ENCODE measurements at regions not wholly inside any gene's neighbourhood (a gene's known extent, or its start where the extent isn't known, plus 50 kb on each side); places are given as distances from the start of the nearest gene placed in this dataset.

GRCh38 chr16:52773026-52773425 is 226.1 kb upstream of the TOX3 start:
- ATAC-seq (no peak), DNase-seq (no peak)
- Histone ChIP-seq H3K36me3 (no peaks in the 10 kb centered on the region), H3K27ac (no peak overlapping the region), H3K4me3 (no peak overlapping the region), H3K9me3 (no peaks in the 10 kb centered on the region), H3K27me3 (no peaks in the 10 kb centered on the region), H3K4me1 (no peaks in the 10 kb centered on the region)
- intact Hi-C loops (cut with DNase I) = no loop called here
- no peak for TF ChIP-seq CTCF (IDR thresholded peaks at IDR 0.05)

GRCh38 chr16:52770828-52771227 is 223.9 kb upstream of the TOX3 start:
- no peaks in the 10 kb centered on the region for H3K4me1 ChIP-seq
- no peak overlapping the region for H3K27ac ChIP-seq
- no peaks in the 10 kb centered on the region for H3K36me3 ChIP-seq
- no peaks in the 10 kb centered on the region for H3K27me3 ChIP-seq
- H3K9me3 ChIP-seq = no peaks in the 10 kb centered on the region
- H3K4me3 ChIP-seq = no peak overlapping the region
- no peak for TF ChIP-seq CTCF (IDR thresholded peaks at IDR 0.05)
- intact Hi-C loops (cut with DNase I) = no loop called here
- DNase-seq (no peak), ATAC-seq (peak; percentile 84)

GRCh38 chr16:52758473-52758855 is 211.5 kb upstream of the TOX3 start:
- ATAC-seq = no peak
- Histone ChIP-seq H3K9me3 (no peaks in the 10 kb centered on the region), H3K4me1 (no peaks in the 10 kb centered on the region), H3K27me3 (no peaks in the 10 kb centered on the region), H3K27ac (no peak overlapping the region), H3K4me3 (no peak overlapping the region), H3K36me3 (no peaks in the 10 kb centered on the region)
- intact Hi-C loops (cut with DNase I) = no loop called here
- TF ChIP-seq CTCF (IDR thresholded peaks at IDR 0.05) = no peak
- DNase-seq = no peak

GRCh38 chr16:52757746-52758472 is 211.0 kb upstream of the TOX3 start:
- Histone ChIP-seq H3K27ac (no peak overlapping the region), H3K4me3 (no peak overlapping the region), H3K9me3 (no peaks in the 10 kb centered on the region), H3K36me3 (no peaks in the 10 kb centered on the region), H3K4me1 (no peaks in the 10 kb centered on the region), H3K27me3 (no peaks in the 10 kb centered on the region)
- no peak for DNase-seq
- intact Hi-C loops (cut with DNase I) = no loop called here
- peak; percentile 31 for ATAC-seq
- TF ChIP-seq CTCF (IDR thresholded peaks at IDR 0.05) = no peak

- H3K27me3 ChIP-seq = no peaks in the 10 kb centered on the region
- intact Hi-C loops (cut with DNase I) = no loop called here
- H3K4me3 ChIP-seq = no peak overlapping the region
- ATAC-seq (no peak), DNase-seq (no peak)
- no peaks in the 10 kb centered on the region for H3K4me1 ChIP-seq
- no peaks in the 10 kb centered on the region for H3K36me3 ChIP-seq
- no peak for TF ChIP-seq CTCF (IDR thresholded peaks at IDR 0.05)
- no peaks in the 10 kb centered on the region for H3K9me3 ChIP-seq
- no peak overlapping the region for H3K27ac ChIP-seq
Observed at GRCh38 chr16:52756812-52757517, 210.0 kb upstream of the TOX3 start.

Data from upper lobe of right lung (tissue), 1 donor.